ENCODE measurements at regions not wholly inside any gene's neighbourhood (a gene's known extent, or its start where the extent isn't known, plus 50 kb on each side); places are given as distances from the start of the nearest gene placed in this dataset.

DNA sequence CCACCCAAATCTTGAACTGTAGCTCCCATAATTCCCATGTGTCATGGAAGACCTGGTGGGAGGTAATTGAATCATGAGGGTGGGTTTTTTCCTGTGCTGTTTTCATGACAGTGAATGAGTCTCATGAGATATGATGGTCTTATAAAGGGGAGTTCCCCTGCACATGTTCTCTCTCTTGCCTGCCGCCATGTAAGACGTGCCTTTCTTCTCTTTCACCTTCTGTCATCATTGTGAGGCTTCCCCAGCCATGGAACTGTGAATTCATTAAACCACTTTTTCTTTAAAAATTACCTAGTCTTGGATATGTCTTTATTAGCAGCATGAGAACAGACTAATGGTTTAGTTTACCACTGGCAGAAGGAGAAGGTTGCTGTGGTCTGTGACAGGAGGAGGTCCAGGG, 111.5 kb upstream of the RAB18 start:
- no peak overlapping the region for H3K4me3 ChIP-seq
- DNase-seq (no peak), FAIRE-seq (no peak), ATAC-seq (no peak)
- H3K4me1 ChIP-seq = no peaks in the 10 kb centered on the region
- H3K36me3 ChIP-seq = no peaks in the 10 kb centered on the region
- intact Hi-C loops (cut with DNase I) = no loop called here
- 83 to 86% methylated on average over 2 of the region's 2 CpGs for WGBS, 2 donors
- TF ChIP-seq, protein P1, sequence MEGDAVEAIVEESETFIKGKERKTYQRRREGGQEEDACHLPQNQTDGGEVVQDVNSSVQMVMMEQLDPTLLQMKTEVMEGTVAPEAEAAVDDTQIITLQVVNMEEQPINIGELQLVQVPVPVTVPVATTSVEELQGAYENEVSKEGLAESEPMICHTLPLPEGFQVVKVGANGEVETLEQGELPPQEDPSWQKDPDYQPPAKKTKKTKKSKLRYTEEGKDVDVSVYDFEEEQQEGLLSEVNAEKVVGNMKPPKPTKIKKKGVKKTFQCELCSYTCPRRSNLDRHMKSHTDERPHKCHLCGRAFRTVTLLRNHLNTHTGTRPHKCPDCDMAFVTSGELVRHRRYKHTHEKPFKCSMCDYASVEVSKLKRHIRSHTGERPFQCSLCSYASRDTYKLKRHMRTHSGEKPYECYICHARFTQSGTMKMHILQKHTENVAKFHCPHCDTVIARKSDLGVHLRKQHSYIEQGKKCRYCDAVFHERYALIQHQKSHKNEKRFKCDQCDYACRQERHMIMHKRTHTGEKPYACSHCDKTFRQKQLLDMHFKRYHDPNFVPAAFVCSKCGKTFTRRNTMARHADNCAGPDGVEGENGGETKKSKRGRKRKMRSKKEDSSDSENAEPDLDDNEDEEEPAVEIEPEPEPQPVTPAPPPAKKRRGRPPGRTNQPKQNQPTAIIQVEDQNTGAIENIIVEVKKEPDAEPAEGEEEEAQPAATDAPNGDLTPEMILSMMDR (IDR thresholded peaks at IDR 0.05) = no peak
- H3K9me3 ChIP-seq = no peaks in the 10 kb centered on the region
- H3K27ac ChIP-seq = no peak overlapping the region
- H3K27me3 ChIP-seq = no peaks in the 10 kb centered on the region

DNA sequence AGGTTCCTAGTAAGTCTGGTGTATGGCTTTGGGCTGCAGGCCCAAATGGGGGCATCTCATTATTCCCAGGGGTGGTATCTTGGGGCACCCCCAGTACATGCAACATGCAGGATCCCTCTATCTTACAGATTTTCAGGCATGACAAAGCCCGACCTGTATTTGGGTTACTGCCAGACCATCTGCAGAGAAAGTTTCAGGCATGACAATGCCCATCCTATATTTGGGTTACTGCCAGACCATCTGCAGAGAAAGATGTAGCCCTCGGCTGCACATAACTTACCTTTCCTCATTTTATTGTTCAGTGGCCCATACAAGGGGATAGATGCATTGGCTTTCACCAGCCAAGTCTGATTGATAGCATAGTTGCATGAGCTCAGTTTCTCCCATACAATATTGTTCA, 112.2 kb upstream of the RAB18 start:
- H3K4me3 ChIP-seq = no peak overlapping the region
- ATAC-seq (no peak), FAIRE-seq (no peak), DNase-seq (no peak)
- H3K9me3 ChIP-seq = no peaks in the 10 kb centered on the region
- no peaks in the 10 kb centered on the region for H3K4me1 ChIP-seq
- H3K27me3 ChIP-seq = no peaks in the 10 kb centered on the region
- H3K36me3 ChIP-seq = no peaks in the 10 kb centered on the region
- H3K27ac ChIP-seq = no peak overlapping the region
- 78 to 92% methylated on average over 2 of the region's 2 CpGs for WGBS, 2 donors
- TF ChIP-seq, protein P1 (IDR thresholded peaks at IDR 0.05) = no peak
- intact Hi-C loops (cut with DNase I) = no loop called here

DNA sequence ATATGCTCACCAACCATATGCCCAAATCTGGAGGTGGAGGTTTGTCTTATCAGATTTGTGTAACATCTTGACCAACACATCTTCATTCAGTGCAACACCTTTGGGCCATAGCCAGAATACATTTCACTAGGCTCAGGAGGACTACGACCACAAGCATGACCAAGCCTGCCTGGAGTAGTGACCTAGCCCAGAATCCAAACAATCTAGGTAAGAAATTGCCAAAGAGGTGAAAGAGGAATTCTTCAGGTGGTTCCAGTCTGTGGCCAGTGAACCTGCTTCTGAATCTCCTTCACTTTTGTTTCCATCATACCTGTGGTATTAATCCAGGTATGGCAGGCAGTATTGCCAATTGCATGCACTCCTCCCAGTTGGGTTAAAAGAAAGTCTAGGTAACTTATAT, 112.8 kb upstream of the RAB18 start:
- H3K27ac ChIP-seq = no peak overlapping the region
- TF ChIP-seq, protein P1 (IDR thresholded peaks at IDR 0.05) = no peak
- intact Hi-C loops (cut with DNase I) = no loop called here

DNA sequence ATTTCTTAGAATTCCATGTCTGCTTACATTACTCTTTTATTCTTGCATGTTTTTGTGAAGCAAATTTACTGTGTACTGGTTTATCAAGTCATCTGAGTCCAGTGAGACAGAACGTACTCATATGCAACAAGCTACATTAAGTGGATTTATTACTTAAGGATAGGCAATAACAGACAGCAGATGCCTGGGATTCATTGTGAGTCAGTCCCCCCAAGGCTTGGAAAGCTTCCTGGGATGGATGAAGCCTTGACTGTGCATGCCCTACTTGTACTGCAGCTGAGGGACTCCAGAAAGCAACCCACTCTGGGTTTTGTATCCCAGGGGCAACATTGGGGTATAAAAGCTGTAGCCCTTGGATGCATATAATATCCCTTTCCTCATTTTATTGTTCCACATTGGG, 113.4 kb upstream of the RAB18 start:
- 64 to 67% methylated on average over 1 of the region's 1 CpG for WGBS, 2 donors
- FAIRE-seq (no peak), ATAC-seq (no peak), DNase-seq (no peak)
- intact Hi-C loops (cut with DNase I) = no loop called here
- H3K4me1 ChIP-seq = no peaks in the 10 kb centered on the region
- H3K27ac ChIP-seq = no peak overlapping the region
- no peak overlapping the region for H3K4me3 ChIP-seq
- TF ChIP-seq, protein P1 (IDR thresholded peaks at IDR 0.05) = no peak
- no peaks in the 10 kb centered on the region for H3K36me3 ChIP-seq
- H3K9me3 ChIP-seq = no peaks in the 10 kb centered on the region
- H3K27me3 ChIP-seq = no peaks in the 10 kb centered on the region

More for the DNA sequence above, 112.8 kb upstream of the RAB18 start:
- H3K4me1 ChIP-seq = no peaks in the 10 kb centered on the region
- DNase-seq (no peak), ATAC-seq (no peak), FAIRE-seq (no peak)
- WGBS, 2 donors = 88 to 96% methylated on average over 1 of the region's 1 CpG
- H3K27me3 ChIP-seq = no peaks in the 10 kb centered on the region
- H3K36me3 ChIP-seq = no peaks in the 10 kb centered on the region
- no peak overlapping the region for H3K4me3 ChIP-seq
- no peaks in the 10 kb centered on the region for H3K9me3 ChIP-seq

DNA sequence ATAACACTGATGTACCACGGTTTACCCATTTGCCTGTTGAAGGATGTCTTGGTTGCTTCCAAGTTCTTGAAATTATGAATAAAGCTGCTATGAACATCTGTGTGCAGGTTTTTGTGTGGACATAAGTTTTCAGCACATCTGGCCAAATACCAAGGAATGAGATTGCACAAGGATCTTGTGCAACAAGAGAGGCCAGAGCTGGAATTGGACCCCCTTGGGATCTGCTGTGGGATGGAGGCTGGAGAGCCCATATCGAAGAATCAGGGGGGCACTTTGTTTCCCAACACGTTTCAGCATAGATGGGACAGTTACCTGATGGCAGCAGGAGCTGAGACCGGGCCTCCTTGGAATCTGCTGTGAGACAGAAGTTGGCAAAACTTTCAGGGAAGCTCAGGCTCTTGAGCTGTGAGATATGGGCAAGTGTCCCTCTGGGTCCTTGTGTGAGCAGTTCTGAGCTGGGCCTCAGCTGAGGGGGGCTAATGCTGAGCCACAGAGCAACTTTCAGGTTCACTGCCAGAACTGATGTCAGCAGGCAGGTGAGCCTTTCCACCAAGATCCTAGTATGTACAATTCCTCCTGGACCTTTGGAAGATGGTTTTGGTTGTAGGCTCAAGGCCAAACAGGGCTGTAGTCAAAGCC, 115.2 kb upstream of the RAB18 start:
- Histone ChIP-seq H3K9me3 (no peaks in the 10 kb centered on the region), H3K4me3 (no peak overlapping the region), H3K36me3 (no peaks in the 10 kb centered on the region), H3K4me1 (no peaks in the 10 kb centered on the region), H3K27me3 (no peaks in the 10 kb centered on the region), H3K27ac (no peak overlapping the region)
- intact Hi-C loops (cut with DNase I) = no loop called here
- TF ChIP-seq, protein P1 (IDR thresholded peaks at IDR 0.05) = no peak
- no peak for DNase-seq
- no peak for ATAC-seq
- WGBS, 2 donors = 64 to 67% methylated on average over 4 of the region's 4 CpGs
- FAIRE-seq = no peak

Data from pancreas (tissue), 10 donors.